CD4-positive, alpha-beta T cell treated with Interleukin-21 for 1 hour (primary cell): ENCODE measurements at regions not wholly inside any gene's neighbourhood (a gene's known extent, or its start where the extent isn't known, plus 50 kb on each side); places are given as distances from the start of the nearest gene placed in this dataset.
A peak's percentile ranks its signal among the peaks of the same experiment; 100 is the strongest.
"Not testable (repeated sequence)": the region's sequence is repeated elsewhere in the genome, so short reads cannot be mapped to it uniquely, and the experiment has no call there.

ENCODE experiments used
- DNase-seq: peaks from one replicate; pipeline ENCODE4 v3.0.0-alpha.2; 2020

DNA sequence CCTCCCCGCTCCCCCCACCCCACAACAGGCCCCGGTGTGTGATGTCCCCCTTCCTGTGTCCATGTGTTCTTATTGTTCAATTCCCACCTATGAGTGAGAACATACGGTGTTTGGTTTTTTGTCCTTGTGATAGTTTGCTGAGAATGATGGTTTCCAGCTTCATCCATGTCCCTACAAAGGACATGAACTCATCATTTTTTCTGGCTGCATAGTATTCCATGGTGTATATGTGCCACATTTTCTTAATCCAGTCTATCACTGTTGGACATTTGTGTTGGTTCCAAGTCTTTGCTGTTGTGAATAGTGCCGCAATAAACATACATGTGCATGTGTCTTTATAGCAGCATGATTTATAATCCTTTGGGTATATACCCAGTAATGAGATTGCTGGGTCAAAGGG, 104.3 kb downstream of the MTPN start:
- not testable (repeated sequence) for DNase-seq

DNA sequence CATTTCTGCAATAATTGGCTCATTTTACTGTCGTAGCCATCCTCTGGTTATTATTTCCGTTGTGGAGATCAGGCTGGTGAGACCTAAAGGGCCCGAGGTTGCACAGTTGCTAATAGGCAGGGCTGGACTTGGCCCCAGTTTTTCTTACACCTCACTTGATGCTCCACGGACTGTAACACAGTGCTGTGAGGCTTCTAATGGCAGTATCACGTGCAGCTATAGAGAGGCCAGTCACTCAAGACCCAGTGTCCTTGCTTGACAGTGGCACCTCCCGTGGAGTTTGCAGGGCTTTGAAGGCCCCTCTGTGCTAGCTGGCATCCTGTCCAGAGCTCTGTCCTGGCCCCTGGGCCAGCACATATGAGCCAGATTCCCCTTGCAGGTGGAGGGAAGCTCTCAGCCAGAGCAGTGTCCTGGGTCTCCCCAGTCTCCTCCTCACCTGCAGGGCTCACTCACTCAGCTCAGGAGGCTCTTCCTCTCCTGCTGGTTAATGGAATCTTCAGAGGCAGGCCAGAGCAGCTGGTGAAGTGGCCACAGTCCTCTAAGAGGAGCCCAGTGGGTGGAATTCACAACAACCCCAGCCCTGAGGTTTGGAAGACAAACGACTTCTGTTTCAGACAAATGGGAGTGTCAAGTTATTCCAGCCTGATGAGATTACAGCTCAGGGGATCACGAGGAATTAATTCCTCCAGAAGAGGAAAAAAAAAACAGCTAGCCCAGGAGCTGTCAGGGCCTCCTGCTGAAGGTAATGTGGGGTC, 114.2 kb upstream of the FAM180A start:
- no peak for DNase-seq

DNA sequence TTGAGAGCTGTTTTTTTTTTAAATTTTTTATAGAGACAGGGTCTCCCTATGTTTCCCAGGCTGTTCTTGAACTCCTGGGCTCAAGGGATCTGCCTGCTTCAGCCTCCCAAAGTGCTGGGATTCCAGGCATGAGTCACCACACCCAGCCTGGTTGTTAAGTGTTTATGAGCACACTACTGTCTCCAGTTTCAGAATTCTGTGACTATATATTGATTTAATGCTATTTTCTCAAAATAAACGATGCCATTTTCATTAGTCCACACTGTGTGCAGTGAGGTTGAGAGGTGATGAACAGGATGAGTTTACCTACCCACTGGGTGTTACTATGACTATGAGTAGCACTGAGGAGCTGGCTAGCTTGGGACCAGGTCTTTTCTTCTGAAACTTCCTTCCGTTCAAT, 110.9 kb upstream of the FAM180A start:
- DNase-seq: no peak

DNA sequence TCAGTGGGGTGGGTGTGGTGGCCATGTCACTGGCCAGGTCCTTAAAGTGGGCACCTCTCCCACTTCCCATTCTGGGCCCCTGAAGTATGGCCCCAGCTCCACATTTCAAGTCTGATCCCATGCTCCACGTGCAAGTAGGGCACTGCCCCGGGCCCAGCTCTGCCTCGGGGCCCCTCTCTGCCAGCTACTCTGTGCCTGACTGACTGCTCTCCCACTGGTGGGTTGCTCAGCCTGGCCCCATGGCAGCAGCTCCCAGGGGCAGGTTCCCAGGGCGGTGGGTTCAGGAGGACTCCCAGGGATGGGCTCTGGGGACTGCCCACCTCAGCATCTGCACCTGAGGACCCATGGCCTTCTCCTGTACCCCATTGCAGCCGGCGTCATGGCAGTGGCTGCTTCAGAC, 110.2 kb upstream of the FAM180A start:
- no peak for DNase-seq

DNA sequence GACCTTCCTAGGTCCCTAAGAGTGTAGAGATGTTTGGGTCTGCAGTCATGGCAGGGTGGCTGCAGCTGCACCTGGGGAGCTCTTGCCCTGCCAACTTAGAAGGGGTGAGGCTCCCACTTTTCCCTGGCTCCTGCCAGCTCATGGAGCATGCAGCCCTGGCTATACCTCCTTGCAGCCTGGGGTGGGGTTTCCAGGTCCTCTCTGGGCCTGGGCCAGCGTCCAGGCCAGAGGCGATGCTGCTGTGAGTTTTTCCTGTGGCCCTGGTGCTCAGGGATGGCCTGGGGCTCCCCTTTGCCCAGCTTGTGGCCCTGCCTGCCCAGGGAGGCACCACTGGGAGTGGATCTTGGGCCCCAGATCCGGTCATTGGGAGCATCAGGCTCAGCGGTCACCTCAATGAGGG, 109.8 kb upstream of the FAM180A start:
- no peak for DNase-seq

DNA sequence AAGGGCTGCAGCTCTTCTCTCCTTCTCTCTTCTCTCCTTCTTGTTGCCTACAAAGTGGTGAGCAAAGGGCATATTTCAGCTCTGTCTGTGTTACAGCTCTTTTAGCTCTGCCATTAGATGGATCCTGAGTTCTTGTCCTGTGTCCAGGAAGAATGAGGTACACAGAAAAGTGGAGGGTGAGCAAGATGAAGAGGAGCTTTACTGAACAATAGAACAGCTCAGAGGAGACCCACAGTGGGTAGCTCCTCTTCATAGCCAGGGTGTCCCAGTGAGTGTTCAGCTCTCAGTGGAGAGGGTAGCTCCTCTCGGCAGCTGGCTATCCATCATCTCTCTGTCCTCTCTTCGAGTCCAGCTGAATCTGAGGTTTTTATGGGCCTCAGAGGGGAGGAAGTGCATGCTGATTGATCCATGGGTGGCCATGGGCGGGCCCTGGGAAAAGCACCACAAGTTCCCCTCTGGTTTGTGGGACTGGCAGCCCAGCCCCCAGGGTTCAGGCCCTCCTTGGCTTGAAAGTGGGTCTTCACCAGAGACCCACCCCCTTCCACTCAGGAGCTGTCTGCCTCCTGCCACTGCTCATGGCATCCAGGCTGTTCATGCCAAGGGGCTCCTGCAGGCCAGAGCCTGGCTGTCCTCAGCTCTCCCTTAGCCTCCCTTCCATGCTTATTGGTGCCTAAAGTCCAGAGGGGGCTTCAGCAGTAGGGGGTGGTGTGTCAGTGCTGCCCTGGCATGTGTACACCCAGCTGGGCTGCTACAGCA, 109.1 kb upstream of the FAM180A start:
- no peak for DNase-seq

DNA sequence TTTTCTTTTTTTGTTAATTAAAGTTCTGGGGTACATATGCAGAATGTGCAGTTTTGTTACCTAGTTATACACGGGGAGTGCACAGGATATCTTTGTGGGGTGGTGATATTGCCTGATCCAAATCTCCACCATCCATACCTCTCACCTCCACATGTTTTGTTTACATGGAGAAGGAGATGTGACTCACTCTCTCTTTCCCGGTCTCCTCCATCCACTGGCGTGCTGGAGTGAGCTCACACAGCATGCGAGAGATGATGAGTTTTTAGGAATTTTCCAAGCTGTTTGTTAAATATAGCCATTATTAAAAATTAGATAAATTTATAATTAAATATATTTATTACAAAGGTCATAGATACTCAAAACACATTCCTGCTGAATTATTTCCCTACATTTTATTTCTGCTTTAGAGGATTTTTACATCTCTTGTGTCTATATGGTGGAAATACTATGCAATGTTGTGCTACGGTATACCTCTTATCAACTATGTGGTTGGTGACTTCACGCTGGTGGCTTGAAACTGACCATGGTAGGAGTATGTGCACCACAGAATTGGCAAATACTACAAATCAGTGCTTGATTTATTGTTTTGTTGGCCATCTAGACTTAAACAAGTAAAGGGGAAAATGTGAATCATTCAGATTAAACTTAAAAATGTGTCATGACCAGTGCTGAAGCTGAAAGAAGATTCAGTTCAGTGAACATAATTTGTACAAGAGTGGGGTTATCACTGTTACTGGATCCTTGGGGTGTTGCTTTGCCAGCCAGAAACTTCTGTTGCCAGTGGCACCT, 107.9 kb upstream of the FAM180A start:
- DNase-seq: no peak

DNA sequence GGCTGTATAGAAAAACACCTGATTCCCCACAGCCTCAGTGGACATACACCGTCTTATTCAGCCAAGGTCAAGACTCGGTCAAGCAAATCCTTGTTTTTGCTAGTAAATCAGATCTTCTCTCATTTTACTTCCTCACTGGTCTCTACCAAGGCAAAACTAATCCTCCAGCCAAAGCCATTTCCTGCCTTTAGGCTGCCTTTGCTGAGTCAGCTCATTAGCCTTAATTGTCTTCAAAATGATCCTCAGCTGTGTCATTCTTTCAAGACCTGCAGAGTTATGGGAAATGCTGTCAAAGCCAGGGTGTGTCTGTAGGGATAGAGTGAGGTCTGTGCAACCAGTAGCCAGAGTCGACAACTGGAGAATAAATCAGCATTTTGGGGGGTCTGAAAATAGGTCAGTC, 107.2 kb upstream of the FAM180A start:
- no peak for DNase-seq

DNA sequence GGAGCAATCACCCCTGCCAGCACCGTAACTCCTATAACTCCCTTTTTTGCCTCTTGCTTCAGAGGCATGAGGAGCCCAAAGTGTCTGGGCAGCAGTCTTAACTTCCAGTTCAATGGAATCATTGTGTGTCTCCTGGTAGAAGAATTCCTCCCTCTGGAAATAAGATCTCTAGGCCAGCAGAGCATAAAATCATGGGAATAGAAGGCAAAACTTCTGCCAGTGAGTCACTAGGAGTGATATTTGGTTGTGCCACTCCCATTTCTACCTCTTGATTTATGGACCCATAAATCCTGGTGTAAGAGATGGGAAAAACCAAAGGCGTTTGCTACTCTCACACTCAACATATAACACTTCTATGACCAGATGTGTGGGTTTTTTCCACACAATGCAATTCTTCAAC, 104.9 kb upstream of the FAM180A start:
- no peak for DNase-seq

DNA sequence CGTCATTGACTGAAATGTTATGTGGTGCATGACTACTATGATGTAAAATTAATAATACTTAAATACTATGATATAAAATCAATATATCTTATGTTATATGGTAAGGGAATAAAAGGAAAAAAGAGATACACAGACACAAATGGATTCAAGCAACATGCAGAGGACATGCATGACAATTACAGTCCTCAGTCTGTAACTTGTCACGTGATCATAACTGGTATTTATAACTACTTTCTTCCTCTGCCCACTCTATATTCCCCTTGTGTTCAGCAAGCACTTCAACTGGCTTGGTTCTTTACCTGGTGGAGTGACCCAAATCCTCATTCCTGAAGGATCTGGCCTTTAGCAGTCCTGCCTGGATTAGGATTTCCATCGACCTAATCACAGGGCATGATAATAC, 104.4 kb upstream of the FAM180A start:
- DNase-seq: no peak

DNA sequence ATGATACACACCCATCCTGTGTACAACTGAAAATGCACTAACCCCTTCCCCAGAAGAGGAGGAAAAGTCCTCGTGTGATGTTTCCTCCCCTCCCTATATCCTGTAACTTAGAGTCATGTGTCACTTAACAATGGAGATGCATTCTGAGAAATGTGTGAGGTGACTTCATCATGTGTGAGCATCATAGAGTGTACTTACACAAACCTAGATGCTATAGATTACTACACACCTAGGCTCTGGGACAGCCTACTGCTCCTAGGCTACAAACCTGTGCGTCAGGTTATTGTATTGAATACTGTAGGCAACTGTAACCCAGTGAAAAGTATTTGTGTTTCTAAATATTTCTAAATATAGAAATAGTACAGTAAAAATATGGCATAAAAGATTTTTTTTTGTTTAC, 98.6 kb upstream of the FAM180A start:
- DNase-seq: no peak

DNA sequence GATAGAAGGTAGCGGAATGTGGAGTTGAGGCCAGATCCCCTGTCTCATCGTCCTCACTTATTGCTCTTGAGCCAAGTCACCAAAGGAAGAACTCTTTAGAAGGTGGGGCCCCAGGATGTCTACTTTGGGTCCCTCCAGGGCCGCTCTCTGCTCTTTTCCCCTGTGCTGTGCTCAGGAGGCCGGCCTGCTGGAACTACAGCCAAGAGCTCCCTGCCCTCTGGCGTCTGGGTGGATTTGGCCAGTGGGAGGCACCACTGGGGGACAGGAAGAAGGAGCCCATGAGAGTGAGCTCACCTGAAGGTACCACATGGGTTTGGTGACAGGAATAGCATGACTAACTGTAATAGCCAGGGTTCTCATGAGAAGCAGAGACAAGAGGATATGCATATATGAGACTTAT, 97.7 kb upstream of the FAM180A start:
- no peak for DNase-seq

DNA sequence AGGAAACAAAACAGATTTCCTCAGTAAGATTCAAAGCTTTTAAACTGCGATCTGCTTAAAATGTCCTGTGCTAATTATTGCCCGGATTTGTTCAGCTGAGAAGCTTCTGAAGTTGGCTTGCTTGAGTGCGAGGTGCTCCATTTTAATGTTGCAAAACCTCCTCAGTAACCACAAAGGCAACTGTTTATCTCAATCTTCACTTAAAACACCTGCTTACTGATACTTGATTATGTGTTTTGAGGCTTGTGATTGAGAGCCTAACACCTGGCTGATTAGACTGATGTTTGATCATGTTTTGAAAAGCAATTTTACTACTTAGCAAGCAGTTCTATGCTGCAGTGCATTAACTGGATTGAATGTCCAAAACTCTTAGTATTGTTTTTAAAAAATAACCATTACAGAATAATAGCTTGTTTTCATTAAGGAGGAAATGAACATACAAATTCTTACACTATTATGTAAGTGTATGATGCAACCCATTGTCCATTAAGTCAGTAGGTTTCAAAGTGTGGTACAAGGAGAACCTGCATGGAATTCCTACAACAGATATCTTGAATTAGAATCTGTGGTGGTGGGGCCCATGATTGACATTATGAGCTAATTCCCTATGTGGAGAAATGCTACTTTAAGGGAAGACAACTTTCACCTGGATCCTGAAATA, 96.9 kb upstream of the FAM180A start:
- no peak for DNase-seq

DNA sequence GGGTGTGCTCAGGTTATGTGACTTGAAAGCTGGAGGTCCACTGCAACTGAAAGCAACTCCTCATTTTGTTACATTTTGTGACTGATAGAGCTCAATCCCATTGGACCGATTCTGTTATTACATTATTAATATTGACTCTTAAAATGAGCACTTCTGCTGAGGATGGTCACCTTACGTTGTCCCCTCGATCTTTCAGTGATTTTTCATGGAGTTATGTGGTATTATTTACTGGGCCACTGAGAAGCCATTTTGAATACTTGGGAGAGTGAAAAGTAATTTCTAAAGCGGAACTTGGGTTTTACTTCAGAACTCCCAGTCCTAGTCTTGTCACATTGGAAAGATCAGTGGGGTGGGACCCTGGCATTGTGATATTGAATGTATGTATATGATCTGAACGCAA, 96.3 kb upstream of the FAM180A start:
- DNase-seq: no peak

DNA sequence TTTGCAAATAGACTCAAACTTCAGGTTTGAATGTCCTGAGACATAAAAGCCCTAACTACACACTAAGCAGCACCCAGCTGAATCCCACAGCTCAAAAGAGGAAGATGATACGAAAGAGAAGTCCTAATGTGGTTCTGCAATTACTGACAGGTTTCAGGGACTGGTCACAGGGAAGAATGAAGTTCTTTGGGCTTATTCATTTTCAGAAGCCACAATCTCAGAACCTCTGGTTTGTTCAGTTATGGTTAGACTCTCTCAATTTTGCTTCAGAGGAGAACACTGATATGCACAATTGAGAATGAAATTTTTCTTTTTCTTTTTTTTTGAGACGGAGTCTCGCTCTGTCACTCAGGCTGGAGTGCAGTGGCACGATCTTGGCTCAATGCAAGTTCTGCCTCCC, 94.6 kb upstream of the FAM180A start:
- no peak for DNase-seq

DNA sequence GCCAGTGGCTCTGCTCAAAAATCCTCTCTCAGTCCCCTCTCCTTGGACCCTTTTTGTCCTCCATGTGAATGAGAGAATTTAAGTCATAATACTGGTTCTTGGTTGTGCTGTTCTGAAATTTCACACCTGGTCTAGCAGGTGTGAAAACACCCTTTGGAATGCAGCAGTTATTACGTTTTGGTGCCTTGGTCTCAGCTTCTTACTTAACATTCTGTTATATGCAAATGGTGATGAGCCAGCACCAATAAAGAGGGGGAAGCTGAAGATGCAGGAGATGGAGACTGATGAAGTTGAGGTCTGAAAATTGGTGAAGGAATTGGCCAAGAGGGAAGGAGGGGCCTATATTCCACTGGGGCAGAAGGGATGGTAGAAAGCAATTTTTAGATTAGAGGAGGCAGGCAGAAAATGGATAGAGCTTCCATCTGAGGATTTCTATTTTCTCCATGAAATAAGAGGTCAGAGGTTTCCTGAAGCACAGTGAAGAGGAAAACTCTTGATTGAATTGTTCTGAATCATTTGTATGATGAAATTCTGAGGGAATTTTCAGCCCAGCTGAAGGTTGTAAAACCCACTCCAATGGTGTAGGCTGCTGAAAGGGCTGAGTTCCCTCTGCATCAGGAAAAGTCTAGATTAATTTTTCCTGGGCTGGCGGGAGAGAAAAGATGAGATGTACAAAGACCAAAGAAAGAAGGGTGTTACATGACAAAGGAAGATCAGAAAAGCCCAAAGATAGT, 94.0 kb upstream of the FAM180A start:
- DNase-seq: no peak

DNA sequence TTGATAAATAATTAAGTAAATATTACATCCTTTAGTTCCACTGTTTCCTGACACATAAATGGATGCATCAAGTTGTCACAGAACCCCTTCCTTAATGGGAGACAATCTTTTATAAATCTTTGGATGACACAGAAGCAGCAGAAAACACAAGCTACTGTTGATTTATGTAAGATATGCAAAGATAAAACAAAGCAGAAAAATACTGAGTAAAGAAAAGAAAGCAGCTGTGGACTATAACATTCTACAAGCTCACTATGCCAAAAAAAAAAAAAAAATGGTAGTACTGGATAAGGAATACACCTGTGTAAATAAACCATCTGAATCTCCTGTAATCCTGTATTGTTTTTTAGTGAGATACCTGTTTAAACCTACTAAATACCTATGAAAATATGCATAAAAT, 92.0 kb upstream of the FAM180A start:
- DNase-seq: no peak

DNA sequence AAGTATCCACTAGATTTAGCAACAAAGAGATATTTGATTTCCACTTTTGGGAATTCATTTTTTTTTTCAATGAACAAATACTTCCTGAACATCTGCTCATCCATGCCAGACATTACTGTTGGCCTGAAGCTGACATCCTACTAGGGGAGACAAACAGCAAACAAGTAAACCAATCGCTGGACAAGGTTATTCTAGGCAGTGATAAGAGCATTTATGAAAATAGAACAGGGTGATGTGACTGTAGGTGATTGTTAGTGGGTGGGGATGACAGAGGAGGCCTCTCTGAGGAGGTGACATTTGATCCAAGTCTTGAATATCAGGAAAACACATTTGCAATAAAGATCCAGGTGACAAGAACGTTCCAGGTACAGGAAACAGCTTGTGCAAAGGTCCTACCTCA, 89.1 kb upstream of the FAM180A start:
- no peak for DNase-seq

DNA sequence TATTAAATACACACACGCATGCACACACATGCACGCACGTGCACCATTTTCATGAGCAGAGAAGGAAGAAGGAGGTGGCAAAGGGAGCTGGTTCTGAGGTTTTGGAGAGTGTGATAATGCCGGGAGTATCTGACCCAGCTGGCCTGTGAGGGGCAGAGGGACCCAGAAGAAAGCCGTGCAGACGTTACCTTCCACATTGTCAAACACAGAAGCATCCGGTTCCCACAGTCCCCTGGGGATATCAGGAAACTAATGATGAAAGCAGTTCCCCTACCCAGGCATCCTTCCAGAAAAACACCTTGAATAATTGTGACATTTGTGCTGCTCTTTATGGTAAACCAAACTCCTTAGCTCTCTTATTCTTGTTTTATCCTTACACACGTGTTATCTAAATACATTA, 85.7 kb upstream of the FAM180A start:
- DNase-seq: no peak

DNA sequence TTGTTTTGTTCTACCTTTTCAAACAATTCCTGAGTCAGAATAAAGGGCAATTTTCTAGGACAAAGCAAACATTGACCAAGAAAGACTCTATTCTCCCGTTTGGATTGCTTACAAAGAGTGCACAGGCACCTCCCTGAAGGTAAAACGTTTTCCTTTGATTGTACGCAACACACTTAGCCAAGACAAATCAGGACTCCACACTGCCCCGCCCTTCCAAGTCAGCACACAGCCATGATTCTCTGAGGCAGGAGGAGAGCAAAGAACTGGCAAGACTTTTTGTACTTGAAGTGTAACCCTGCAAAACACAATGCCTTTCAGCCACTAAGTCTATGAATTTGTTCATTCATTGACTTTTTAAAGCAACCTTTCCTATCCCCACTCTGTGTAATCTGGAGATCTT, 85.0 kb upstream of the FAM180A start:
- DNase-seq: no peak

DNA sequence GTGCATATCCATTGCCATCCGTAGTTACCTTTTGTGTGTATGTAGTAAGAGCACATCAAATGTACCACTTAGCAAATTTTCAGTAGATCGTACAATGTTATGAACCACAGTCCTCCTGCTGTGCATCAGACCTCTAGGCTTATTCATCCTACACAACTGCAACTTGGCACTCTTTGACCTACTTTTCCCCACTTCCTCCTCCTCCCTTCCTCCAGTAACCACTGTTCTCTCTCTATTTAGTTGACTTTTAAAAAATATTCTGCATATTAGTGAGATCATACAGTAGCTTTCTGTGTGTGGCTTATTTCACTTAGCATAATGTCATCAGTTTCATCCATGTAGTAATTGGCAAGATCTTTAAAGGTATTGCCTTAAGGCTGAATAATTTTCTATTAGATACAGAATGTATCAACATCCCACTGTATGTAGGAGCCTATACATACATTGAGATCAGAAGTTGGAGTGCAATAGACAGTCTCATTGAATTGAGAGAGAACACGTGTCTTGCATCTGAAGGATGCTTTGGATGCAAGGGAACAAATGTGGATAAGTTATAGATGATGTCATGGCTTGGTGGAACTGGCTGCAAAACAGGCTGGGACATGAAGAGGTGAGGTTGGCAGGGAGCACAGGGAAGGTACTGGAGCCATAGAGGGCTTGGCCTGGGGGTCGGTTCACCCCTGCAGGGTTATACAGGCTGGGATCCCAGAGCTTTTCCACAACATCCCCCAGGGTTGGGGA, 83.0 kb upstream of the FAM180A start:
- peak; percentile 33 for DNase-seq

DNA sequence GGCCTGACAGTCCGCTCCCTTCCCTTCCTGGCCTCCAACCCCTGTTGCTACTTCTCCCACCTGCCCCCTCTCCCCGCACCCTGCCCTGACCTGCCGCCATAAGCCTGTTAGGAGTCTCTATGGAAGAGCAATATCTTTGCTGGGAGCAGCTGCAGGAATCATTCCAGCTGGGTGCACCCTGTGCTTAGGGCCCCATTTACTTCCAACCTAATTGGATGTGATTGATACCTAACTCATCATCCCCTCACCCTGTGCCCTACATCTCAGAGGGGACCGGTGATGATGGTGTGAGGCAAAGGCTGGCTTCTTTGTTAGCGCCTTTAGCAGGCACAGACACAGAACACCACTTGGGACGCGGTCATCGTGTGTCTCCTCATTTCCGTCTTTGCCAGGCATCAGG, 80.0 kb upstream of the FAM180A start:
- no peak for DNase-seq
